ENCODE measurements at regions not wholly inside any gene's neighbourhood (a gene's known extent, or its start where the extent isn't known, plus 50 kb on each side); places are given as distances from the start of the nearest gene placed in this dataset.

DNA sequence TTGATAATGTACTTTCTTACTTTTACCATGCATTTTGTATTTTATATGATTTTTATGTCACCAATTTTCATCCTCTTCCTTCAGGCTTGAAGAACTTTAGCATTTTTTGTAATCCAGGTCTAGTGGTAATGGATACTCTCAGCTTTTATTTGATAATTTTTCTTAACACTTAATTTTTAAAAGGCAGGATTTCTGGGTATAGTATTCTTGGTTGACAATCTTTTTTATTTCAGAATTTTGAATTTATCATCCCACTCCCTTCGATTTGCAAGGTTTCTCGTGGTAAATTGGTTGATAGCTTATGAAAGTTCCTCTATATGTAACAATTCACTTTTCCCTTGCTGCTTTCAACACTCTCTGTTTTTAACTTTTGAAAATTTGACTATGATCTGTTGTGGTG lies 363.7 kb downstream of the HTR7 start:
- H3K4me2 ChIP-seq: no peak overlapping the region
- H3K4me3 ChIP-seq: no peak overlapping the region
- no peak for ATAC-seq
- TF ChIP-seq JUNB (IDR thresholded peaks at IDR 0.05) (no peak), CBX2 (IDR thresholded peaks at IDR 0.05; ENCODE audit: borderline replicate concordance, low read depth) (no peak), NPAS2 (CRISPR knock-in tag; IDR thresholded peaks at IDR 0.05; ENCODE audit: borderline replicate concordance) (no peak), FOXS1 (CRISPR knock-in tag; IDR thresholded peaks at IDR 0.05) (no peak), ZSCAN20 (CRISPR knock-in tag; IDR thresholded peaks at IDR 0.05) (no peak), RCOR1 (IDR thresholded peaks at IDR 0.05; ENCODE audit: low read depth, low read length) (no peak), RAD21 (conservative IDR thresholded peaks at IDR 0.05 in 1 of 2, IDR thresholded peaks at IDR 0.05 in 1 of 2) (no peak), NR3C1 (IDR thresholded peaks at IDR 0.05) (no peak), MAZ (IDR thresholded peaks at IDR 0.05; ENCODE audit: borderline replicate concordance, low read depth, low read length) (no peak), NFE2L2 (conservative IDR thresholded peaks at IDR 0.05; ENCODE audit: low read length) (no peak), POLR2AphosphoS2 (conservative IDR thresholded peaks at IDR 0.05; ENCODE audit: low read length) (no peak), FOSL2 (IDR thresholded peaks at IDR 0.05) (no peak), FOSL2 (CRISPR knock-in tag; IDR thresholded peaks at IDR 0.05) (no peak), CBX8 (IDR thresholded peaks at IDR 0.05) (no peak), PHF8 (IDR thresholded peaks at IDR 0.05; ENCODE audit: borderline replicate concordance, low read depth) (no peak)
- TF ChIP-seq, protein P1, sequence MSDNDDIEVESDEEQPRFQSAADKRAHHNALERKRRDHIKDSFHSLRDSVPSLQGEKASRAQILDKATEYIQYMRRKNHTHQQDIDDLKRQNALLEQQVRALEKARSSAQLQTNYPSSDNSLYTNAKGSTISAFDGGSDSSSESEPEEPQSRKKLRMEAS (IDR thresholded peaks at IDR 0.05): no peak
- TF ChIP-seq, protein P2, sequence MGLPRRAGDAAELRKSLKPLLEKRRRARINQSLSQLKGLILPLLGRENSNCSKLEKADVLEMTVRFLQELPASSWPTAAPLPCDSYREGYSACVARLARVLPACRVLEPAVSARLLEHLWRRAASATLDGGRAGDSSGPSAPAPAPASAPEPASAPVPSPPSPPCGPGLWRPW (IDR thresholded peaks at IDR 0.05): no peak
- FAIRE-seq: no peak
- H3K9me3 ChIP-seq: no peaks in the 10 kb centered on the region
- H3K27ac ChIP-seq: no peak overlapping the region
- no peaks in the 10 kb centered on the region for H3K4me1 ChIP-seq
- WGBS (ENCODE audit: missing lambda C conversion rate): 2% methylated on average over 2 of the region's 2 CpGs
- DNase-seq (ENCODE audit: low read depth in 1 of 2, low spot score in 1 of 2): no peak
- ChIA-PET CTCF (interaction anchor here (1.0 kb wide), 1 partner anchor 147 kb away, joined by 3 read pairs; no protein-coding TSS in a partner anchor), POLR2A (no interaction called here)

DNA sequence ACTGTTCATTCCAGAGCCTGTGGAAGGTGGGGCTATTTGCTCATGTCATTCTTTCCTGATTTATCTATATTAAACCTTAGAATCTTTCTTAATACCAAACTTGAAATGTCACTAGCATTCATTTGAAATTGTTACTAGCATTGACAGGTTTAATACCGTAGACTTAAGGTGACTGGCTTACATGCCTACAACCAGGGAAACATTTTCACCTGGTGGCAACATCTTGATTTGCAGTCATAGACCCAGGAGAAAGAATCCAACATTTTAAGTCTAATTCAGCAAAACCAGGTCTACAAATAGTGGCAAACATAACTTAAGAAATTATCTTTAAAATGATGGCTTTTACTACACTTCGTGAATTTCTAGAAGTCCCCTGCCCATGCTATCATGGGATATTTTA lies 353.7 kb downstream of the HTR7 start:
- no peak for DNase-seq (ENCODE audit: low read depth in 1 of 2, low spot score in 1 of 2)
- Histone ChIP-seq H3K4me1 (no peaks in the 10 kb centered on the region), H3K4me3 (no peak overlapping the region), H3K9me3 (no peaks in the 10 kb centered on the region), H3K27ac (no peak overlapping the region), H3K4me2 (no peak overlapping the region)
- no peak for FAIRE-seq
- CTCF ChIA-PET: no interaction called here
- WGBS (ENCODE audit: missing lambda C conversion rate): 29% methylated on average over 2 of the region's 2 CpGs
- TF ChIP-seq RCOR1 (IDR thresholded peaks at IDR 0.05; ENCODE audit: low read depth, low read length): no peak
- no peak for TF ChIP-seq EHMT2 (IDR thresholded peaks at IDR 0.05; ENCODE audit: low read depth)
- TF ChIP-seq, protein P3, sequence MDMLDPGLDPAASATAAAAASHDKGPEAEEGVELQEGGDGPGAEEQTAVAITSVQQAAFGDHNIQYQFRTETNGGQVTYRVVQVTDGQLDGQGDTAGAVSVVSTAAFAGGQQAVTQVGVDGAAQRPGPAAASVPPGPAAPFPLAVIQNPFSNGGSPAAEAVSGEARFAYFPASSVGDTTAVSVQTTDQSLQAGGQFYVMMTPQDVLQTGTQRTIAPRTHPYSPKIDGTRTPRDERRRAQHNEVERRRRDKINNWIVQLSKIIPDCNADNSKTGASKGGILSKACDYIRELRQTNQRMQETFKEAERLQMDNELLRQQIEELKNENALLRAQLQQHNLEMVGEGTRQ (IDR thresholded peaks at IDR 0.05): no peak
- no peak for TF ChIP-seq MAZ (IDR thresholded peaks at IDR 0.05; ENCODE audit: borderline replicate concordance, low read depth, low read length)
- no peak for TF ChIP-seq TP53 (CRISPR knock-in tag; IDR thresholded peaks at IDR 0.05)
- no peak for TF ChIP-seq EP300 (IDR thresholded peaks at IDR 0.05)
- no peak for TF ChIP-seq CBX2 (IDR thresholded peaks at IDR 0.05; ENCODE audit: borderline replicate concordance, low read depth)
- no peak for TF ChIP-seq NR3C1 (IDR thresholded peaks at IDR 0.05)
- TF ChIP-seq, protein P1 (IDR thresholded peaks at IDR 0.05): no peak
- no peak for TF ChIP-seq EHF (CRISPR knock-in tag; IDR thresholded peaks at IDR 0.05)
- TF ChIP-seq, protein P4, sequence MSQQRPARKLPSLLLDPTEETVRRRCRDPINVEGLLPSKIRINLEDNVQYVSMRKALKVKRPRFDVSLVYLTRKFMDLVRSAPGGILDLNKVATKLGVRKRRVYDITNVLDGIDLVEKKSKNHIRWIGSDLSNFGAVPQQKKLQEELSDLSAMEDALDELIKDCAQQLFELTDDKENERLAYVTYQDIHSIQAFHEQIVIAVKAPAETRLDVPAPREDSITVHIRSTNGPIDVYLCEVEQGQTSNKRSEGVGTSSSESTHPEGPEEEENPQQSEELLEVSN (IDR thresholded peaks at IDR 0.05; ENCODE audit: borderline replicate concordance, low read depth): no peak
- TF ChIP-seq NFE2L2 (conservative IDR thresholded peaks at IDR 0.05; ENCODE audit: low read length): no peak
- no peak for ATAC-seq
- POLR2A ChIA-PET: no interaction called here

DNA sequence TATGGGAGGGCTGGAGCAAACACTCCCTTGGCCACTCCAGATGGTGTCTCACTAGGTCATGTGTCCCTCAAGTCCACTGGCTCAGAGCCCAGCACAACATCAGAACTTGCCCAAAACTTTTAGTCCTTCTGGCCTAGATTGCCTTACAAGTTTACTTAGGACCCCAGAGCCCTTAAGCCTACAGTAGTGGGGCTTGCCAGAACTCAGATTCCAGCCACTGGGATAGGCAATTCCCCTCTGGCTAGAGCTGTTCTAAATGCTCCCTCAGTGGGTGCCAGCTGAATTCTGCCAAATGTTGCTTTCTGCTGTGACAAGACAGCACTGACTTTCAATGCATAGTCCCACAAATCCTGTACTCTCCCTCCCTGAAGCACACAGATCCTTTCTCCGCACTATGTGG lies 331.1 kb downstream of the HTR7 start:
- ATAC-seq (no peak), DNase-seq (ENCODE audit: low read depth in 1 of 2, low spot score in 1 of 2) (no peak), FAIRE-seq (no peak)
- no peak overlapping the region for H3K4me3 ChIP-seq
- ChIA-PET POLR2A (no interaction called here), CTCF (no interaction called here)
- TF ChIP-seq, protein P1 (IDR thresholded peaks at IDR 0.05): no peak
- H3K27ac ChIP-seq: no peak overlapping the region
- H3K4me1 ChIP-seq: no peaks in the 10 kb centered on the region
- no peaks in the 10 kb centered on the region for H3K9me3 ChIP-seq
- no peak overlapping the region for H3K4me2 ChIP-seq
- 9% methylated on average over 1 of the region's 1 CpG for WGBS (ENCODE audit: missing lambda C conversion rate)
